ENCODE measurements at regions not wholly inside any gene's neighbourhood (a gene's known extent, or its start where the extent isn't known, plus 50 kb on each side); places are given as distances from the start of the nearest gene placed in this dataset.

- ChIA-PET CTCF (no interaction called here), POLR2A (no interaction called here), RAD21 (ENCODE audit: low non-redundant PET in 1 of 2, low total read pairs in 2 of 2, uncharacterized antibody in 2 of 2, unreplicated experiment in 2 of 2) (no interaction called here)
- no peak overlapping the region for H3K4me3 ChIP-seq (replicated peaks in 1 of 2; ENCODE audit: low read depth in 1 of 2, low read length in 2 of 2)
- intact Hi-C loops (cut with micrococcal nuclease): no loop called here
- no peaks in the 10 kb centered on the region for H3K4me1 ChIP-seq (ENCODE audit: control insufficient read depth in 1 of 2, insufficient read depth in 2 of 2, low read length in 2 of 2)
- no peaks in the 10 kb centered on the region for H3K27me3 ChIP-seq (ENCODE audit: insufficient read depth, low read length)
- ATAC-seq: no peak
- no peak overlapping the region for H3K27ac ChIP-seq (ENCODE audit: low read depth, low read length)
- no TSS peak for BruUV-seq (replicated peaks)
- H4K20me1 ChIP-seq (ENCODE audit: insufficient read depth): no peaks in the 10 kb centered on the region
- H3K9me3 ChIP-seq (ENCODE audit: control insufficient read depth in 1 of 2, insufficient read depth in 1 of 2, low read depth in 1 of 2, low read length in 2 of 2): no peaks in the 10 kb centered on the region
- no peak overlapping the region for H3K9ac ChIP-seq (ENCODE audit: low read length)
- no peak for DNase-seq (ENCODE audit: low read depth, low spot score)
- no peak overlapping the region for H3K4me2 ChIP-seq (ENCODE audit: low read length)
- H3K36me3 ChIP-seq (ENCODE audit: control insufficient read depth in 1 of 2, insufficient read depth in 2 of 2, low read length in 2 of 2): no peaks in the 10 kb centered on the region
- H3K79me2 ChIP-seq (ENCODE audit: insufficient read depth, low read length): no peaks in the 10 kb centered on the region
- TF ChIP-seq EGR1 (IDR thresholded peaks at IDR 0.05; ENCODE audit: low read depth): no peak
- no peak for TF ChIP-seq JUND (IDR thresholded peaks at IDR 0.05)
- no peak for TF ChIP-seq ZNF274 (IDR thresholded peaks at IDR 0.05; ENCODE audit: low read depth, low read length)
- no peak for TF ChIP-seq RAD21 (IDR thresholded peaks at IDR 0.05; ENCODE audit: low read depth)
- no peak for TF ChIP-seq CEBPB (IDR thresholded peaks at IDR 0.05; ENCODE audit: low read depth)
- no peak for TF ChIP-seq ZFX (IDR thresholded peaks at IDR 0.05)
- no peak for TF ChIP-seq YY1 (IDR thresholded peaks at IDR 0.05; ENCODE audit: extremely low read depth, insufficient replicate concordance, low read depth, low read length)
- no peak for TF ChIP-seq ATF3 (IDR thresholded peaks at IDR 0.05)
- no peak for TF ChIP-seq CBX3 (IDR thresholded peaks at IDR 0.05; ENCODE audit: low read depth)
- TF ChIP-seq ZBTB33 (IDR thresholded peaks at IDR 0.05; ENCODE audit: extremely low read depth, insufficient replicate concordance, low read length): no peak
- no peak for TF ChIP-seq POLR2AphosphoS5 (IDR thresholded peaks at IDR 0.05; ENCODE audit: low read depth, low read length)
- TF ChIP-seq ELF1 (IDR thresholded peaks at IDR 0.05; ENCODE audit: borderline replicate concordance, low read depth): no peak
- TF ChIP-seq POLR2A (IDR thresholded peaks at IDR 0.05; ENCODE audit: borderline replicate concordance, extremely low read depth, insufficient read depth, insufficient read length): no peak
- TF ChIP-seq FOSL1 (IDR thresholded peaks at IDR 0.05; ENCODE audit: low read depth): no peak
- TF ChIP-seq EZH2 (IDR thresholded peaks at IDR 0.05): no peak
- no peak for TF ChIP-seq SRF (IDR thresholded peaks at IDR 0.05; ENCODE audit: low read depth)
- TF ChIP-seq TCF7L2 (IDR thresholded peaks at IDR 0.05; ENCODE audit: borderline replicate concordance, extremely low read depth, insufficient read depth, insufficient read length): no peak
- H3K9me2 ChIP-seq (ENCODE audit: insufficient read depth): no peaks in the 10 kb centered on the region
- H2AFZ ChIP-seq (ENCODE audit: low read depth, low read length, poor library complexity, severe bottlenecking): no peak overlapping the region
Observed at GRCh38 chr2:11995456-11995855, 249.0 kb downstream of the LPIN1 start.
